ENCODE measurements at regions not wholly inside any gene's neighbourhood (a gene's known extent, or its start where the extent isn't known, plus 50 kb on each side); places are given as distances from the start of the nearest gene placed in this dataset.

- TF ChIP-seq CTCF (IDR thresholded peaks at IDR 0.05) (no peak), POLR2AphosphoS5 (IDR thresholded peaks at IDR 0.05) (no peak)
Measured at GRCh38 chr7:97439637-97440214, 292.2 kb upstream of the TAC1 start.
